HG02763 (cell line): ENCODE measurements at regions not wholly inside any gene's neighbourhood (a gene's known extent, or its start where the extent isn't known, plus 50 kb on each side); places are given as distances from the start of the nearest gene placed in this dataset.

Experiments
- ATAC-seq: cut with Tn5 transposase; IDR thresholded peaks from one replicate; pipeline ENCODE4 v1.9.1; 2021; ENCODE audit warnings: mild to moderate bottlenecking, moderate library complexity; ENCODE audit not compliant: unreplicated experiment

GRCh38 chr14:101064121-101064661 lies 160.7 kb upstream of the RTL1 start:
- ATAC-seq, result no peak

GRCh38 chr14:101064718-101065117 lies 161.2 kb upstream of the RTL1 start:
- ATAC-seq, result no peak

DNA sequence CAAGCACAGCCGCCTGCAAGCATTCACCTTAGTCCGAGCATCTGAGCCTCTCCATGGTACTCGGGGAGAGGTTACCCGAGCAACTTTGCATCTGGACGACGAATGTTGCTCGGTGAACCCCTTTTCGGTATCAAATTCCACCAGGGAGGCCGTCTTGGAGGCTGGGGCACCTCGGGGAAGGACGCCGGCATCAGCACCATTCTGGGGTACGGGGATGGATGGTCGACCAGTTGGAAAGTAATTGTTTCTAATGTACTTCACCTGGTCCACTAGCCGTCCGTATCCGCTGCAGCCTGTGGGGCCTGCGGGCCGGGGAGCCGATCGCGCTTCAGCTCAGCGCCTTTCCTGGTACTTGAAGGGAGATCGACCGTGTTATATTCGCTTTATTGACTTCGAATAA lies 161.7 kb upstream of the RTL1 start:
- ATAC-seq, result no peak

- no peak for ATAC-seq
Measured at GRCh38 chr14:101065696-101066694, 162.5 kb upstream of the RTL1 start.

DNA sequence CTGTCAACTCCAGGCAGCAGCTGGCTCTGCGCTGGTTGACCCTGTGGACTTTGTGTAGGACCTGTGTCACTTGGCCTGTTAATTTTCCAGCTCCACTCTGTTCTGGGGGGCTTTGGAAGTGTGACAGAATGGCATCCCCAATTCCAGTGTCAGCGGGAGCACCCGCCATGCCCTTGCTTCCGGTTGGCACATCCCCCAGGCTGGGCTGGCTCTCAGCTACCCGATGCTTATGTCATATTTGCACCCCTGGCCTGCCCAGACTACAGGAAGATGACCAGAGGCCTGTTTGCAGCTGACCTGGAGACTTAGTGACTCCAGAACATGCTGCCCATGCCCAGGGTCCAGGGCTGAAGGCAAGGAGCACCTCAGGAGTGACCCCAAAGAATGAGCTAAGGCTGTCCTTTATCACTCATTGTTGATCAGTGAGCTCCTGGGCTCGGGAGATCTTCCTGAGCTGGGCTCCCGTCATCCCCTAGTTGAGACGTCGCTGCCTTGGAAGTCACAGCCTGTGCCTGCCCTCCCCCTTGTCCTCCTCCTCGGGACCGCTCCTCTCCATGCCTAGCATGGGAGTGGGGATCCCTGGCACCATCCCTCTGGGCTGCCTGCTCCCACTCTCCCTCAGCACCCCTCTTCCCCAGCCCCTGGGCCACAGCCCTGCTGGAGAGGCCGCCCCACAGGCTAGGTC lies 163.4 kb upstream of the RTL1 start:
- no peak for ATAC-seq

DNA sequence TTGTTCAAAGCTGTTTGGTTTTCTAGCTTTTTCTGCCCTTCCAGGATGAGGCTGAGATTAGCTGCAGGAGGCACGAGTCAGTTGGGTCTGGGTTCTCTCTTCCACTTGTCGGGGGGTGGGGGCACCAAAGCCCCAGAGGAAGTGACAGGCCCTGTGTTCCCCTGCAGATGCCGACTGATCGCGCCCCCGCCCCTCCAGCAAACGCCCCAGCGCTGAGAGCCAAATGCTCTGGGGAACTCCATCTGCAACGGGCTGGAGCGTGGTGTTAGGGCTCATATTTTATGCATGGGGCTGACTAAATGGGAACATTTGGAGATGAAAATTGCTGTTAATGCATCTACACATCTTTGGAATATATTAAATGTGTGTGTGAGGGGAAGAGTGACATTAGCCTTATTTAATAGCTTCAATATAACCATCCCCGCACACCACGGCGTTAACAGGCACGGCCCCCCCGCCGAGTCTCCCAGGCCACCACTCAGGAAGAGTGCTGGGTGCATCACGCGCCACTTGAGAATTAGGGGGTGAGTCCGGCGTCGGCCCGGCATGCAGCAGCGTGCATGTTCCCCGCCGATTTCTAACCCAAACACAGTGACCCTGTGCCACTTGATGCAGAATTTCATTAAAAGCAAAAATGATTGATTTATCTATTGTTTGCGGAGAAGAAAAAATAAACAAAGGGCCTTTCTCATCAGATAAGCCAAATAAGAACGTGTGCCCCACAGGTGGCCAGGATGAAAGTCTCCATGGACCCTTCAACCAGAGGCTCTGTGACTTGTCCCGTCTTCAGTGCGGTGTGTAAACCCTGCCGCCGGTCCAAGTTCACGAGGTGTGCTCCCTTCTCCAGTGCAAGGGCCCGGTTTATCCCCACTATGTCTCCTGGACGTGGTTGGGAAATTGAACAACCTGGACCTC lies 165.0 kb upstream of the RTL1 start:
- no peak for ATAC-seq

GRCh38 chr14:101069228-101069549 lies 165.7 kb upstream of the RTL1 start:
- no peak for ATAC-seq

- no peak for ATAC-seq
Measured at GRCh38 chr14:101069666-101070362, 166.3 kb upstream of the RTL1 start.

DNA sequence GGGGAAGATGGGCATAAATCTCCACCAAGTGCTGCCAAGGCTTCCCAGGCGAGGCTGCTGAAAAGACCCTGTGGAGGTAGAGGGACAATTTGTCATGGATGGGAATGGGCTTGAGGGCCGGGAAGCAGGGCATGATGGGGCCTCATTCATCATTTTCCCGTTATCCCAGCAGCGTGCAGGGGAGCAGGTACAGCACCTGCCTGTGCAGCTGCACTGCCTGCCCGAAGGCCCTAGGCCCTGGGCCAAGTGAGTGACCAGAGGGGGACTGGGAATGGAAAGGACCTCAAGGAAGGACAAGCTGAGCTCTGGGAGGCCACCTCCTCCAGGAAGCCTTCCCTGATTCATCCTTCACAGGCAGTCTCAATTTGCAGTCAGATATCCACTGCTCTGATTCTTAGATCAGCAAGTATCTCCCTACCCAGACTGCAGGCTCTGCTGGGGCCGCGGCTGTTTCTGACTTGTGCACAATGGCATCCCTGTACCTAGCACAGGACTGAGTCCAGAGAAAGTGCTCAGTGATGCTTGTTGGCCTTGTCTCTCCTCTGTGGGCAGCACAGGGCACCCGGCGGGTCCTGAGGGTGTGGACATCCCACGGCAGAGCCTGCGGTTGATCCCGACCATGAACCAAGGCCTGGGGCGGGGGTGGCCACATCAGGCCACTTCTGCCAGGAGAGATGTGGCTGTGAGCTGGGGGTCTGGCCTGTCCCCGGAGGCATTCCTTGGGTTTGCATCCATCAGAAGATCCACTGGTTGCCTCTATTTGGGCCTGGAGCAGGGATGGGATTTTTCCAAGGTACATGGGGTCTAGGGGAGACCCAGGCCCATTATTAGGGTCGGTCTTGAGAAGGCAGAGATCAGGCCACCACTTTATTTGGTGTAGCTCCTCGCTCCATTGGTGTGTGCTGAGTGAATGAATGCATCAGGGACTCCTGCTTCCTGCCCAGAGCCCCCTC lies 167.3 kb upstream of the RTL1 start:
- no peak for ATAC-seq

DNA sequence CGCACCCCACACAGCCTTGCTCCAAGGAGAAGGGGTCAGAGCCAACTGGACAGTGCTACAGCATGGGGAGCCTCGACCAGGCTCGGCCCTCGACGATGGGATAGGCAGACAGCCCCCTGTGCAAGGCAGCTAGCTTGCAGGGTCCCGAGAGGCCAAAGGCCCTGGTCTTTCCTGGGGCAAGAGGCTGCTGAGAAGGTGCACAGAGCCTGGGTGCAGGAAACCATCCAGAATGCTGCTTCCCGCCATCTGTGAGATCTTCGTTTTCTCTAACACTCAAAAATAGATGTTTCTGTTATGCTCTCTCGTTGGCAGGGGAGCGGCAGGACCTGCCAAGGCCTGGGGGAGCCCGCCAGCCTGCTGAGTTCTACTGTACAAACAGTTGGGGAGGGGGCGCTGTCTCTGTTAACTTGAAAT lies 168.0 kb upstream of the RTL1 start:
- ATAC-seq, result no peak

- no peak for ATAC-seq
Measured at GRCh38 chr14:101072070-101072469, 168.5 kb upstream of the RTL1 start.

DNA sequence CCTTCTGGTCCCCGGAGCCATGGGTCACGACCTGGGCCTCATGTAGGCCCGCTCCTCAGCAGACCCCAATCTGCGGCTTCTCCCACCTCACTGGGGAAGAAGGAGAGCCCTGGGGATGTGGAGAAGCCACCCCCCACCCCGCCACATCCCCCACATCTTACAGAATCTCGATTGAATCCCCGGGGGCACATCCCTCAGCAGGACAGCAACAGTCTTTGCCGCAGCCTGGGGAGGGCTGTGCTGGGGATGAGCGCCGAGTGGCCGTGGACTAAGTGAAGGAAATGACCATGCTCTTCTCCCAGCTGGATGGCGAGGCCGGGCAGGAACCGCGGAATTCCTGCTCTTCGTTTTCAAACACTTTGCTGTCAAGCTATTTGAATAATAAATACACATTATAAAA lies 169.0 kb upstream of the RTL1 start:
- ATAC-seq, result no peak

GRCh38 chr14:101072945-101073597 lies 169.5 kb upstream of the RTL1 start:
- peak; percentile 67 for ATAC-seq

GRCh38 chr14:101073598-101073965 lies 170.1 kb upstream of the RTL1 start:
- no peak for ATAC-seq

DNA sequence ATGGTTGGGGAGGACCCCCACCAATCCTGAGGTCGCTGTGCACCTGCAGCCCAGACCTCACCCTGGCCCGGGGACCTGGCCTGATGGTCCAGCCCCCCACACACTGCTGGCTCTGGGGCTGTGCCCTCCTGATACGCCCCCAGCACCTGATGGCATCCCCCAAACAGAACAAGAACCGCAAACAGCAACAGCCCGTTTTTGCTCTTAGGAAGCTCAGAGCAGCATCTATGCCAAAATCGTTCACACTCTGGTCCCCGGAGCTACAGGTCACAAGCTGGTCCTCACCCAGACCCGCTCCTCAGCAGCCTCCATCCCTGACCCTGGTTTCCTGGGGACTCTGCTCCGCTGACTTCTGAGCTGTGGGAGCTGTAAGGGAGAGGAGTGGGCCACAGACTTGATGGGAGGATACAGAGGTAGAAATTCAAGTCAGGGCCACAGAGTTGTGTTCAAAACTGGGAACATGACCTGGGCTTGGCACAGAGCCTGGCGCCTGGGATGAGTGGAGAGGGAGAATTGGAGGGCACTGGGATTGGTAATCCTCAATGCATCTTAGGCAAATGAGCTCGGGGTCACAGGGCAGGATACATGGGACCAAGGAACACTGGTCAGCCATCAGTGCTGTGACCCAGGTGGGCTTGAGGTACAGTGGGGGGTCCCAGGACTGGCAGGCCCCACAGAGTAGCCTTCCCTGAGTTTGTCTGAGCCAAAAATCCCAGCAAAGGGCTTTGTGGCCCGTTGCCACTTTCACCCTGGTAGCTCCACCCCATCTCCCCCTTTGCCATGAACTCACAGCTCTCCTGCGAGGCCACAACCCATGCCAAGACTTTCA lies 170.9 kb upstream of the RTL1 start:
- no peak for ATAC-seq

- peak; percentile 46 for ATAC-seq
Measured at GRCh38 chr14:101075025-101075800, 171.7 kb upstream of the RTL1 start.

GRCh38 chr14:101075801-101076413 lies 172.4 kb upstream of the RTL1 start:
- ATAC-seq, result no peak
